ENCODE measurements at regions not wholly inside any gene's neighbourhood (a gene's known extent, or its start where the extent isn't known, plus 50 kb on each side); places are given as distances from the start of the nearest gene placed in this dataset.
"Not testable (repeated sequence)": the region's sequence is repeated elsewhere in the genome, so short reads cannot be mapped to it uniquely, and the experiment has no call there.

DNA sequence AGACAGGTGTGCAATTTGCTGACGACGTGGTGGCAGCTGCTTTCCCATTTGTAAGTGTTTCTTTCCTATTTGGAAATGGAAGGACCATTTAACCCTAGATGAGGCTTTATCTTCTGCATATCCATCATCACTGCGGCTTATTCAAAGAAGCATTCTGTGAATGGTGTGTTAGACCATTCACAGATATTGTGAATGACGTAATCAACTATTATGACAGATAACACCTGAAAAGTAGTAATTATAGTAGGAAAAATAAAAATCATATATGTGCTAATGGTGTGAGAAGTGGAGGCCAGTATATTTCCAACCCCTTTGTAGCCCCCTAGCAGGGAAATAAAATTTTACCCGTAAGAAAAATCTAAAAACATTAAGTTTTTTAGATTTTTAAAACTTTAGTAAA is 424.5 kb upstream of the CRIM1 start:
- DNase-seq = peak; percentile 64

DNA sequence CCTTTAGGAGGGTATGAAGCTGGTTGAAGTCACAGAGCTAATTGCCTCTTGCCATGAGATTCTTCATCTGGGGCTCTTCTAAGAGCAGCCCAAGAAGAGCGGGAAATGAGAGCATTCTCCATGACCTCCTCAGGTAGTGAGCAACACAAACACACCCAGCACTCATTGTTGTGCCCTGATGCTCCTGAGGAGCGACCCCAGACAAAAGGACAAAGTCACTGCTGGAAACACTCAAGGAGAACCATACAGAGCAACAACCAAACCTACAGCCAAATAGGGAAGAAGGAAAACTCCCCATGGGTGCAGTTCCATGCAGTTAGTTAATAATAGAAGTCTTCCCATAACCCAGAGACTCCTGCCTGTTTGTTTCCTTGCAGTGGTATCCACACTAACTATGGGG is 426.0 kb upstream of the CRIM1 start:
- DNase-seq = no peak

DNA sequence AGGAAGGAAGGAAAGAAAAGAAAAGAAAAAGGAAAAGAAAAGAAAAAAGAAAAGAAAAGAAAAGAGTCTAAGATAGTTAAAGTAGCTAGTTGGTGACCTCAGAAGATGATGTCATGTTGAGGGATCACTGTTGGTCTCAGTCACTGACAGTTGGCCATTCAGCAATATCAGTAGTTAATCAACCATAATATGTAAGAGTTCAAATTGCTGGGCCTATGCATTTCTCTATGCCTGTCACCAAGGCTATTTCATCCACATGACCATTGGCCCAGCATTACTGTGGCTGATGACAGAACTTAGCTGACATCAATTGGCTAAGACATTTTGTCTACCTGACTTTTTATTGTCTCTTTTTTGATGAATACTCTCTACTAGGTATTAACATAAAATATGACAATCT is 435.5 kb upstream of the CRIM1 start:
- no peak for DNase-seq

DNA sequence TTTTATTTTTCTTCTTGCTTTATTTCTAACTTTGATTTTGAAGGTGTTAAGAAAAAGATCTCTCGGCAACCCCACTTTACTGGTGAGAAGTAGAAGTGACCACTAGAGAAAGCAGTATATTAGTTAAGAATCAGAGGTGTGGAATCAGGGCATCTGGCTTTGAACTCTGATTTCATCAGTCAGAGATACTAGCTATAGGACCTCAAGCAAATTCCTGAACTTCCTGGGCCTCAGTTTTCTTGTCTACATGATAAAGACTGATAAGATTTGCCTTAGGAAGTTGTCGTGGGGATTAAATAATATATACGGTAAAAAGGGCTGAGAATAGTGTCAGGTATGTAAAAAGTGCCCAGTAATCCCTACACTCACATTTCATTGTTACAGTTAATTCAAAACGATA is 440.3 kb upstream of the CRIM1 start:
- DNase-seq = no peak

DNA sequence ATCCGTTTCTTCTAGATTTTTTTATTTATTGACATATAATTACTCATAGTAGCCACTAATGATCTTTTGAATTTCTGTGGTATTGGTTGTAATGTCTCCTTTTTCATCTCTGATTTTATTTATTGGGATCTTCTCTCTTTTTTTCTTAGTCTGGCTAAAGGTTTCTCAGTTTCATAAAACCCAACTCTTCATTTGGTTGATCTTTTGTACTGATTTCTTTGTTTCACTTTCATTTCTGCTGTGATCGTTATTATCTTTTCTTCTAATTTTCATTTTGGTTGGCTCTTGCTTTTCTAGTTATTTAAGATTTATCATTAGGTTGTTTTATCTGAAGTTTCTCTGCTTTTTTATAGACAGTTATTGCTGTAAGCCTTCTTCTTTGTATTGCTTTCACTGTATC is 463.6 kb upstream of the CRIM1 start:
- no peak for DNase-seq

DNA sequence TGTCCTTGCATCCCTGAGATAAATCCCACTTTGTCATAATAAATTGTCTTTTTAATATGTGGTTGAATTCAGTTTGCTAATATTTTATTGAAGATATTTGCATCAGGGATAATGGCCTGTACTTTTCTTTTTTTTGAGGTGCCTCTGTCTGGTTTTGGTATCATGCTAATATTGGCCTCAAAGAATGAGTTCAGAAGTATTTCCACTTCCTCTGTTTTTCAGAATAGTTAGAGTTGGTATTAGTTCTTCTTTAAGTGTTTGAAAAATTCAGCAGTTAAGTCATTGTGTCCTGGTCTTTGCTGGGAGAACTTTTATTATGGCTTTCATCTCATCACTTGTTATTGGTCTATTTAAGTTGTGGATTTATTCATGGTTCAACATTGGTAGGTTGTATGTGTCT is 464.1 kb upstream of the CRIM1 start:
- DNase-seq = no peak

DNA sequence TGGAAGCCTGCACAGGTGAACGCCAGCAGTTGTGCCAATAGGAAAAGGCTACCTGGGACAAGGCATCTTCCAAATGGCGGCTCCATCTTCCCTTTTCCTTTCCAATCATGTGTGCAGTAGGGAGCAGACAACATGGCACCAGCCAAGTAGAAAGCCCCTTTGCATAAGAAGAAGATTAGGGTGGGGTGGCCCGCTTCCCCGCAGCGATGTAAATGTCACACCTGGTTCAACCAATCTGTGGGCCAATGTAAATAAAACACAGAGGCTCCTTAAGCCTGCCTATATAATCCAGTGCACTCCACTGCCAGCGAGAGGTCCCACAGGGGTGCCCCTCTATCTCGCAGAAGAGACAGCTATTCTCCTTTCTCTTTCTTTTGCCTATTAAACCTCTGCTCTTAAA is 468.4 kb upstream of the CRIM1 start:
- DNase-seq = peak; percentile 86

DNA sequence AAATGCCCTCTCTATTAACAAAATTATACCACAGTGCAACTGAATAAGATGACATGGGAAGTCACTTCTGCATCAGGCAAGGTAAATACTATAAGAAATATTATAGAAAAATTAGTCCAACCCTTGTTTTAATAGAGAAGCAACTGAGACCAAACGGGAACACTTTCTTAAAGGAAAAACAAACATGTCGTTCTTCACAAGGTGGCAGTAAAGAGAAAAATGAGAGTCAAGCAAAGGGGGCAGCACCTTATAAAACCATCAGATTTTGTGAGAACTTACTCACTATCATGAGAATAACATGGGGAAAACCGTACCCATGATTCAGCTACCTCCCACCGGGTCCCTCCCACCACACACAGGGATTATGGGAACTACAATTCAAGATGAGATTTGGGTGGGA is 481.7 kb upstream of the CRIM1 start:
- no peak for DNase-seq

DNA sequence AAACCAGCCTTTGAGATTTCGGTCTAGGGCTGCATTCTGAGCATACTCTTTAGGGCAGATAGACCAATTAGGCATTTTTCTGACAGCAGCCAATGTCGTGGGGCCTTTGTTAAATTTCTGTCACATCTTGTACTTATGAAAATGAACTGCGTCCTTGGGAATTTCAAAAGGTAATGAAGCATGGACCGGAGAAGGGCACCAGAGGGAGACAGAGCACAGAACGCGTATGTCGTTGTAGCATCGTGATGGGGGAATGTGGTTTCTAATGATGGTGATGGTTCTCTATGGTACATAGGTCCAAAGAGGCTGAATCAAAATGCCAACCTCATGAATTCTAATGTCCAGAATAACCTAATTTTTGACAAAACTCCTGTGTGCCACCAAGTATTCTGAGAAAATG is 483.9 kb upstream of the CRIM1 start:
- peak; percentile 9 for DNase-seq

DNA sequence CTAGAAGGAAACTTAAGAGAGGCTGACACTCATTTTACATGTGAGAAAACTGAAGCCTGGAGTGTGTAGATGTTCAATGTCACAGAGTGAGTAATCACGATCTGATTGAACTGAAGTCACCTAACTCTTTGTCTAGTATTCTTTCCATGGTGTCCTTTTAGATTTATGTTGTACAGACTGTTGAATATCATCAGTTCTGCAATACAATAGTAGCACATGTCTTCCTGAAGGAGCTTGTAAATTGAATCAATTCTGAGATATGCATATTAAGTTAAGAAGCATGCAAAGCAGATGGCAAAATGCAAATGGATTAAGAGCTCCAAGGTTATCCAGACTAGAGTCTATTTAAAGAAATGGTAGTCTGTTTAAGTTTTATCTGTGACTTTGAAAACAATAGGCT is 484.9 kb upstream of the CRIM1 start:
- no peak for DNase-seq

DNA sequence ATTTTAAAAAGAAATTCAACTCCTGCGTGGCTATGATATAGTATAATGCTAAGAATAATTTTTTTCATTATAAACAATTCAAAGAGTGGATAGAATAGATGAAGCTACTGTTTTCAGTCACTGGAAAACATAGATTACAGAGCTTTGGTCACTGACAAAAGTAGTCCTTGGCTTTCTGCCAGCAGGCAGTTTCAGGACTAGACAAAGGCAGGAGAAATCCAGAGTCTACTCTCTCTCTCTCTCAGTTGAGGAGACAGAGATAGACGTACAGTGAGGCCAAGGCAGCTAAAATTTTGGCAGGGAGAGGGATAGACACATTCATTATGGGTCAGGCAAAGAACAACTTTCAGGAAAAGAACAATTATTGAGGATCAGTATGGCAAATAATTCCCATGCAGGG is 491.4 kb upstream of the CRIM1 start:
- peak; percentile 41 for DNase-seq

DNA sequence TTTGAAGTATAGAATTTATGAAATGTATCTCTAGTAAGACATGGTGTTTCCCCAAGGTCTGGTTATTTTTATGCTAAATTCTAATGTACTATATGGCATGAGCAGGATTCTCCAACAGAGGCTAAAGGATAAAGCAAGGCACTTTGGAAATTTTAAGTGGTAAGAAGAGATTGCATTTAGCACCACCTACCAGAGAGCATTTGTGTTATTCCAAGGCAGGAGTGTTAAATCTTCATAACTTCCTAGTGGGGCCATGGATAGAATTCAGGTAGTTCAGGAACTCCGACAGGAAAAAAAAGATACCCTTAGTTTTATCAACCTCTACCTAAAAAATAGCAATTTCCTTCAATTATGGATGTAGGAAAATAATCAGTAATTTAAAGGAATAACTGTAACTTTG is 497.4 kb upstream of the CRIM1 start:
- DNase-seq = no peak

DNA sequence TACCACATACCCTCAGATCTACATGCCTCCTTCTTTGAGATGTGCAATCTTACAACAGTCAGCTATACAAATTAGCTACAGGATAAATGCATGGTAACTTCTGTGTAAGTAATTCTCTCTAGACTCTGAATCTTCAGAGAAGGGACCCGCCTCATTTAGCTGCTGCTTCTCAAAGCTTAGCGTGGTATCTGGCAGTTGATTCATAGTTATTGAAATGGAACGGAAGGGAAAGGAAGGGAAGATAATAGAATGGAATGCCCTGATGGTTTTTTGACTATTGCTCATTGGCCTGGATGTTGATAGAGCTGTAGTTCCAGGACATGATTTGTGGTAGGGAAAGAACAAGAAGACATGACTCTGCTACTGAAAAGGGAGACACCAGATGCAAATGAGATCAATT is 498.1 kb upstream of the CRIM1 start:
- no peak for DNase-seq

DNA sequence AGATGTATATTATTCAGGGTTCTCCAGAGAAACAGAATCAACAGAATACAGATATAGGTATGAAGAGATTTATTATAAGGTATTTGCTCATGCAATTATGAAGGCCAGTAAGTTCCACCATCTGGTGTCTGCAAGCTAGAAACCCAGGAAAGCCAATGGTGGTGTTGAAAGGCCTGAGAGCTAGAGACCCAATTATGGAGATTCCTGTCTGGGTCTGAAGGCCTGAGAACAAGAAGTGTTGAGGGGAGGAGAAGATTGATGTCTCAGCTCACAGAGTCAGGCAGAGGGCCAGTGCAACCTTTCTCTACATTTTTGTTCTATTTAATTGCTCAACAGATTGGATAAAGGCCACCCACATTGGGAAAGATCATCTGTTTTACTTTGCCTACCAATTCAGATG is 524.2 kb upstream of the CRIM1 start:
- no peak for DNase-seq

DNA sequence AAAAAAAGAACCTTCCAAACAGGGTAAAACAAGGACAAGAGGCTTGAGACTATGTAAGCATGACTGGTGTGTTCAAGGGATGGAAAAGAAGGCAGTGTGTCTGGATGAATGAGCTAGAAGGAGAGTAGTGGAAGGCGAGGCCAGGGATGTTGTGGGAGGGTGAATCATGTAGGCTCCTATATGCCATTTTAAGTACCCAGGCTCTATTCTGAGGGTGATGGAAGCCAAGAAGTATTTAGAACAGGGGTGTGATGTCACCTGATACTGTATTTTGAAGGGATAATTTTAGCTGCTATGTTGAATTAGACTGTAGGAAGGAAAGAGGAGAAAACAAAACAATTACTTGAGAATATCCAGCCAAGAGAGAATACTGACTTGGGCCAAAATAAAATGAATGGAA is 524.7 kb upstream of the CRIM1 start:
- no peak for DNase-seq

DNA sequence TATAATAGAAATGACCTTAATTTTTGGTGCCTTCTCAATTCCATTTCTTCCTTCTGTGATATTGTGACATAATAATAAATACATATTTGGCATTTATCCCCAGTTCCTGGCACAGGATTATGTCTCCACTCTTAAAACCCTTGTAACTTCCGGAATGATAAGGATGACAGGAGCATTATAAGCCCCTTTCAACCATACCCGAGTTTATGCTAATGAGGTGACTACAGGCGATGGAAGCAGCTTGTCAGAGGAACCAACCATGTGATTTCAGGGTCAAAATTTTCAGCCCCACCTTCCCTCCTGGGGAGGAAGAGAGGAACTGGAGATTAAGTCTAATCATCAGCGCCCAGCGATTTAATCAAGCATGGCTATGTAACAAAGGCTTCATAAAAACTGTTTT is 528.5 kb upstream of the CRIM1 start:
- no peak for DNase-seq

DNA sequence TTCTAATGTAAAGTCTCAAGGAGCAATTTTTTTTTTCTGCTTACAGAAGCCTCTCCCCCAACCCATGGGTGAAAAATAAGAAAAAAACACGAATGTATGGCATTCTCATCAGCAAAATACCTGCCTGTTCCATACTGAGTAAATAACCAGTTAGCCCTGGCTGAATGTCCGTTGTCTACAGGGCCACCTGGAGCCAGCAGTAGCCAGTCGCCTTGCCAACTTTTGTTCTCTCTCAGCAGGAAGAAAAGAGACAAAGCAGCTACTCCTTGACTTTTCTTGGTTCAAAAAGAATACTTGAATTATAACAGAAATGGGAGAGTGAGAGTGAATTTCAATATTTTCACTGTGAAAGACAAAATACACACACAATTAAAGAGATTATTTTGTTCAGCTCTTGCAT is 532.9 kb upstream of the CRIM1 start:
- DNase-seq = peak; percentile 97

DNA sequence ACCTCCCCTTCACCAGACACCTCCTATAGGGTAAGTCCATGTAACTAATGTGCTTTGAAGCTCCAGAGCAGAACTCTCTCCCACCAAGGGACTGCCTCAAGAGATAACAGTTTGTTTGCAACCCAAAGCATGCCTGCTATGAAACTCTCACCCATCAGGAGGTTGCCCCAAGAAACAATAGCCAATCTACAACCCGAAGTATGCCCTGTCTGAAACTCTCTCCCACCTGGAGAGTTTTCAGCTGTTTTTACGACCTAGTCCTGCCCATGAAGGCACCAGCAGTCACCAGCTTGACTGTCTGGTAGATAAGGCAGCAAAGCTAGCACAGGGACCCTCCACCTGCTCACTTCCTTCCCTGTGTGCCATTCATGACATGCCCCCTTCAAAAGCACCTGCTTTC is 533.9 kb upstream of the CRIM1 start:
- peak; percentile 91 for DNase-seq

DNA sequence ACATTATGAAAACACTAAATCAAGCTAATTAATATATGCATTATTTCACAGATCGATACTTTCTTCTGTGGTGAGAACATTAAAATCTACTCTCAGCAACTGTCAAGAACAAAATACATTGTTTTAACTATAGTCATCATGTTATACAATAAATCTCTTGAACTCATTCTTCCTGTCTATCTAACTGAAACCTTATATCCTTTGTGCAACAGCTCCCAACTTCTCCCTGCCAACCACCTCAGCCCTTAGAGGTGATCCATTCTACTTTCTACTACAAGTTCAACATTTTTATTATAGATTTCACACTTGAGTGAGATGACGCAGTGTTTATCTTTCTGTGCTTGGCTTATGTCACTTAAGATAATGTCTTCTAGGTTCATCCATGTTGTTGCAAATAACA is 535.2 kb upstream of the CRIM1 start:
- no peak for DNase-seq

DNA sequence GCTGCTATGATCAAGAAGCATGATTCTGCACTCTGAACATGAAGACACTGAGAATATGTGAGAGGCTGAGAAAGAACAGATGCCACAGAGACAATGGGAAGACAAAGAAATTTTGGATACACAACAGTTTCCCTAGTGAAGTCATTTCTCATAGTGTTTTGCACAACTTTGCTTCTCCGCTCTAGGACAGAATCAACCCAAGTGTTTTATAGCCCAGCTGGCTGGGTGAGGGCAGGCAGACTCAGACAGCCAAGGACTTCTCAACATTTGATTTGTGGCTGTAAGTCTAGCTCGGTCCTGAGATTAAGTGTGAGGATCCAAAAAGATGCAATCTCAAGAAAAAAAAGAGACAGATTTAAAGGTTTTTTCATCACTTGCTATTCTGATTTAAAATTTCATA is 536.5 kb upstream of the CRIM1 start:
- DNase-seq = no peak

DNA sequence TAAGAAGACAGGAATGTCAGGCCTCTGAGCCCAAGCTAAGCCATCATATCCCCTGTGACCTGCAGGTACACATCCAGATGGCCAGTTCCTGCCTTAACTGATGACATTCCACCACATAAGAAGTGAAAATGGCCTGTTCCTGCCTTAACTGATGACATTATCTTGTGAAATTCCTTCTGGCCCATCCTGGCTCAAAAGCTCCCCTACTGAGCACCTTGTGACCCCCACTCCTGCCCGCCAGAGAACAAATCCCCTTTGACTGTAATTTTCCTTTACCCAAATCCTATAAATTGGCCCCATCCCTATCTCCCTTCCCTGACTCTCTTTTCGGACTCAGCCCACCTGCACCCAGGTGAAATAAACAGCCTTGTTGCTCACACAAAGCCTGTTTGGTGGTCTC is 537.2 kb upstream of the CRIM1 start:
- DNase-seq = not testable (repeated sequence)

DNA sequence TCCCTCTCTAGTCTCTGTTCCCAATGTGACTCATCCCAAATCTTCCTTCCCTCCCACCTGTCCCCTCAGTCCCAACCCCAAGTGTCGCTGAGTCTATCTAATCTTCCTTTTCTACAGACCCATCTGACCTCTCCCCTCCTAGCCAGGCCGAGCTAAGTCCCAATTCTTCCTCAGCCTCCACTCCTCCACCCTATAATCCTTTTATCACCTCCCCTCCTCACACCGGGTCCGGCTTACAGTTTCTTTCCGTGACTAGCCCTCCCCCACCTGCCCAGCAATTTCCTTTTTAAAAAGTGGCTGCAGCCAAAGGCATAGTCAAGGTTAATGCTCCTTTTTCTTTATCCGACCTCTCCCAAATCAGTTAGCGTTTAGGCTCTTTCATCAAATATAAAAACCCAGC is 541.0 kb upstream of the CRIM1 start:
- DNase-seq = not testable (repeated sequence)

DNA sequence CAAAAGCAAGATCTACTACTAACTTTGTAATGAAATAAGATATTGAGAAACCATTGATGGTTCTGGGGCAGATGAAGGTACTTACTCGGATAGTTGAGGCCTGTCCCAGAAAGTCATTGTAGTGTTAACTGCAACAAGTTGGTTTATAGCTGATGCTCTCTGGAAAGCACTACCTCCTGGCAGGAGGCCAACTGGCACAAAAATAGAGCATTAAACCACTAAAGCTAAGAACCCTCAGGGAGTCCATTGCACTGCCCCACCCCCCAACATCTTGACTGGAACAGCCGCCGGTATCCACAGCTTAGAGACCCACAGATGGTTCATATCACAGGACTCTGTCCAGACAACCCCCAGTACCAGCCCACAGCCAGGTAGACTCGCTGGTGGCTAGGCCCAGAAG is 552.5 kb upstream of the CRIM1 start:
- DNase-seq = no peak

DNA sequence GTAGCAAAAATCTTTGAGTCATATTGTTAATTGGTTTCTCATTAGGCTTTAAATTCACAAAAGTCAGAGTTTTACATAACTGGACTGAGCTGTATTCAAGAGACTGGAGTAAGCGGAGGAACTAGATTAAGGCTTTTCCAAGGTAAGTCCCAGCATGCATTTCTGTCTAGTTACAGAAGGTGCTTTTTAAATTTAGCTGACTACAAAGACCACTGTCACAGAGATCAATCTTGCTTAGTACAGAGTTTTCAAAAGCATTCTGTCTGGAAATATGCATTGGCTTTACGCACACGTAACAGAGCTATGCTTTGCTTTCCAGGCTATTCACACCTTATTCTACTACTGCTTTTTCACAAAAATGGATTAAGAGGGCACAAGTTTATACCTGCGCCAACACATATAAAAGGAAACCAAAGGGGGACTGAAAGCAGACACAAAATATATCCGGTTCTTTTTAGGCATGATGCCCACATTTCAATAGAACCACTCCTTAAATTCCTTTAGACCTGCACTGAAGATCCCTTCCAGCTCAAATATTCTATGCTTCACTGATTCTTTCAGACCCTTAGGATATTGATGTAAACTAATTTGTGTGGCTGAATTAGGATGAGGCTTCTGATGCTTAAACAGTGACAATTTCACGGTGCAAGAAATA is 560.7 kb upstream of the CRIM1 start:
- no peak for DNase-seq

DNA sequence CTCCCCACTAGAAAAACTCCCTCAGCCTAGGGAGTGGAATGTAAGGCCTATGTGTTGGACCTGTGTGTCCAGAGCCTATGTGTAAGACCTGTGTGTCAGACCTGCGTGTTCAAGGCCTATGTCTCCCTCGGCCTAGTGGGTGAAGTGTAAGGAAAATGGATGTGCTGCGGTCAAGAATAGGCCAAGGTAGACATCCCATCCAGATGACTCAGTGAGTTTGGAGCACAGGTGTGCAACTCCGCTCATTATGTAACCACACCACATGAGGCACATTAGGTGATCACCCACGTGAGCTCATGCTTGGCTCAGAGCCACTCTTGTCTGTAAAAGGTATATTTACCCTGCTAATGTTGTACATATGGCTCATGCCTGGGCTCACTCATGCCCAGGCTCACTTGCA is 565.3 kb upstream of the CRIM1 start:
- no peak for DNase-seq

DNA sequence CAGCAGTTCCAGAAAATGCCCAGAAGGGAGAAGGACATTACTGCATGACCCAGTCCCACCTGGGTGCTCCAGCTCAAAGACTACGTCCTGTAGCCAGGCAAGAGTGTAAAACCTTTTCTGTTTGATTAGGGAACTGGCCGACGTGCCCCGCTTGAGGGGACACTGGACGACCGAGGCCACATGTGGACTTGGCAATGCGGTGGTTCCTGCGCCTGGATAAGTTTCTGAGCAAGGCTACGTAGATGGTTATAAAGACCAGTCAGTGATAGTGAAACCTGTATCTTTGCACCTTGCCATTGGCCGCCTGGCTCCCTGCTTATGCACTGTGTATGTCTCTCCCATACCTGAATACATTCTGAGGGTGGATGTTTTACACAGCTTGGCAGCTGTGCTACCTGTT is 567.0 kb upstream of the CRIM1 start:
- DNase-seq = no peak
